ENCODE measurements at regions not wholly inside any gene's neighbourhood (a gene's known extent, or its start where the extent isn't known, plus 50 kb on each side); places are given as distances from the start of the nearest gene placed in this dataset.

DNA sequence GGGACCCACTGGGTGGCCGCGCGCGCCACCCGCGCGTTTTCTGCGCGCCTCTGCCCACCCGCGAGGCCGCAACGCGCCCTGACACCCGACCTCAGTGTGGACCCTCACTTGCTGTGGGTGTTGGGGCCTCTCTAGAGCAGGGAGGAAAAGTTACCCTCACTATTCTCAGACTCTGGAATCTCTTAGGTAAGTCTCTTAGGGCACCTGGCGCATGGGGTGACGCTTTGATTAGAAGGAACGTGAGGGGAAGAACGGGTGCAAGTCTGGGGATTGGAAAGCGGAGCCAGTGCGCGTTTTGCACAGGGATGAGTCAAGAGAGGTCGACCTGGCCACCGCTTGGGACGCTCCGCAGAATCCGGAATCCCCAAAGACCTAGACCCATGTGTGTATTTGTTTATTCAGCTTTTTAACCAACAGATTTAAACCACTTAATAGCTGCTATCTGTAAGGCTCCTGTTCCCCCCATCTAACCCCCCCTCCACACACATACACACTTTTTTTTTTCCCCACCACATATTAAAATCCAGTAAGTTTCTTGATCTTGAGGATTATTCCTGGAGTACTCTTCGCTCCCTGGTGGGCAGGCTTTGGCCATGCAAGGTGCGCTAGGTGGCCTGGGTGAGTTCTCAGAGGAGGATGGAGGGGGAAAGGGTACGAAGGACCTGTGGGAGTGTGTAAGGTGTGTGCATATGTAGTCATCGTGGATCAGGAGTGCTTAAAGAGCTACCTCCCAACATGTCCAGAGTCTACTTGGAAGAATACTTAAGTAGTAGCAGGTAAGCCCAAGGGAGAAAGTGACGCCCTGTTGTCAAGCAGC, 169.1 kb upstream of the PPP1R3A start:
- ATAC-seq (ENCODE audit: insufficient number of reproducible peaks, low FRiP score, low read depth) (no peak), DNase-seq (ENCODE audit: low spot score) (no peak)
- Histone ChIP-seq H3K27me3 (replicated peaks; ENCODE audit: insufficient read depth) (no peaks in the 10 kb centered on the region), H3K4me1 (ENCODE audit: control insufficient read depth in 1 of 2, low read depth in 2 of 2) (peaks cover 4 to 36% of the 10 kb centered on the region in 2 donors), H3K27ac (peak overlapping the region; percentile 34 to 56), H3K9me3 (no peaks in the 10 kb centered on the region), H3K4me3 (peak overlapping the region; percentile 79), H3K36me3 (no peaks in the 10 kb centered on the region)
- TF ChIP-seq, protein P1, sequence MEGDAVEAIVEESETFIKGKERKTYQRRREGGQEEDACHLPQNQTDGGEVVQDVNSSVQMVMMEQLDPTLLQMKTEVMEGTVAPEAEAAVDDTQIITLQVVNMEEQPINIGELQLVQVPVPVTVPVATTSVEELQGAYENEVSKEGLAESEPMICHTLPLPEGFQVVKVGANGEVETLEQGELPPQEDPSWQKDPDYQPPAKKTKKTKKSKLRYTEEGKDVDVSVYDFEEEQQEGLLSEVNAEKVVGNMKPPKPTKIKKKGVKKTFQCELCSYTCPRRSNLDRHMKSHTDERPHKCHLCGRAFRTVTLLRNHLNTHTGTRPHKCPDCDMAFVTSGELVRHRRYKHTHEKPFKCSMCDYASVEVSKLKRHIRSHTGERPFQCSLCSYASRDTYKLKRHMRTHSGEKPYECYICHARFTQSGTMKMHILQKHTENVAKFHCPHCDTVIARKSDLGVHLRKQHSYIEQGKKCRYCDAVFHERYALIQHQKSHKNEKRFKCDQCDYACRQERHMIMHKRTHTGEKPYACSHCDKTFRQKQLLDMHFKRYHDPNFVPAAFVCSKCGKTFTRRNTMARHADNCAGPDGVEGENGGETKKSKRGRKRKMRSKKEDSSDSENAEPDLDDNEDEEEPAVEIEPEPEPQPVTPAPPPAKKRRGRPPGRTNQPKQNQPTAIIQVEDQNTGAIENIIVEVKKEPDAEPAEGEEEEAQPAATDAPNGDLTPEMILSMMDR (IDR thresholded peaks at IDR 0.05): no peak

DNA sequence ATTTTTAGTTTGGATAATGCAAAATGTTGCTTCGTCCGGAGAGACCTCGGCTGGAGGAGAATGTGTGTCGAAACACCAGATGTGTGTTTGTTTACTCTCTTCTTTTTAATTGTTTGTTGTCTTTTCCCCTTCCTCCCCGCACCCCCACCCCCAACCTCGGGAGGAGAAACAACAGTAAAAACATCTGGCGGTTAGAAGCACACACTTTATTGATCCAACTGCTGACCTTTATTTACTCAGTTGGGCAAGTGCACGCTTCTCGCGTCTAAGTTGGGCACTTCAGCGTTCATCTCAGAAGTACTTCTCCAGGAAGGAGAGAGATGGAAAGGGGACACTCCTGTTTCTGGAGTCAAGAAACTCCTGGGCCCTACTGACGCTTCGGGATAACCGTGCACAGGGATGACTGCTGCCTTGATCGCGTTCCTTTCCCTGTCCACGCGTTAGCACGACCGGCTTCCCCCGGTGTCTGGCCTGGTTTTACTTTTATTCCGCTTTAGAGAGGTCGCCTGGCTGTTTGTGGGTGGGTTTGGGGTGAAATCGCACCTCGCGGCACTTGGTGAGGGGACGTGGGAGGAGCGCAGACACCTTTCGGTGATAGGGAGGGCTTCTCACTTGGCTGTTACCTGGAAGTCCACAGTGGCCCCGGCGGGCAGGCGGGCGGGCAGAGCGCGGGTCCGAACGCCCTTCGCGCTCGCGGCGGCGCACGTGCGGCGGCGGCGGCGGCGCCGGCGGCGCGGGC, 168.3 kb upstream of the PPP1R3A start:
- Histone ChIP-seq H3K9me3 (no peaks in the 10 kb centered on the region), H3K27ac (peak overlapping the region; percentile 95 to 96), H3K36me3 (no peaks in the 10 kb centered on the region), H3K4me3 (peak overlapping the region; percentile 79), H3K4me1 (ENCODE audit: control insufficient read depth in 1 of 2, low read depth in 2 of 2) (peaks cover 4 to 33% of the 10 kb centered on the region in 2 donors), H3K27me3 (replicated peaks; ENCODE audit: insufficient read depth) (no peaks in the 10 kb centered on the region)
- no peak for ATAC-seq (ENCODE audit: insufficient number of reproducible peaks, low FRiP score, low read depth)
- DNase-seq (ENCODE audit: low spot score): no peak
- TF ChIP-seq, protein P1 (IDR thresholded peaks at IDR 0.05): no peak

DNA sequence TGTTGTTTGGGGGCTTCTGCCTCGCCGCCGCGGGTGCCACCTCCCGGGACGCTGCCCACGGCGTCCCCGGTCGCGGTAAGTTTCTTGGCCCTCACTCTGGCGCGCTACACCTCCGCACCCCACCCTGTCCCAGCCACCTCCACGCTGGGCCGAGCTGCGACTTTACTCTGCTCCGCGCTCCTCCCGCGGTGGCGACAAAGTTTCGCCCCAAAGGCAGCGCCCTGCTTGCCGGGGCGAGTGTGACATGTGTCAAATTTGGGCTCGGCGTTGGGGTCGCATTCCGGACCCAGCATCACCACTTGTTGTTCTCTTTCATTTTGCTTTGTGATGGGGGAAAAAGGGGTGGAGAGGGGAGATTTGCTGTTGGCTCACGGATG, 167.7 kb upstream of the PPP1R3A start:
- Histone ChIP-seq H3K27ac (peak overlapping the region; percentile 95 to 96), H3K36me3 (no peaks in the 10 kb centered on the region), H3K9me3 (no peaks in the 10 kb centered on the region), H3K4me1 (ENCODE audit: control insufficient read depth in 1 of 2, low read depth in 2 of 2) (peaks cover 4 to 33% of the 10 kb centered on the region in 2 donors), H3K4me3 (peak overlapping the region; percentile 79), H3K27me3 (replicated peaks; ENCODE audit: insufficient read depth) (no peaks in the 10 kb centered on the region)
- DNase-seq (ENCODE audit: low spot score) (no peak), ATAC-seq (ENCODE audit: insufficient number of reproducible peaks, low FRiP score, low read depth) (no peak)
- TF ChIP-seq, protein P1 (IDR thresholded peaks at IDR 0.05): no peak

DNA sequence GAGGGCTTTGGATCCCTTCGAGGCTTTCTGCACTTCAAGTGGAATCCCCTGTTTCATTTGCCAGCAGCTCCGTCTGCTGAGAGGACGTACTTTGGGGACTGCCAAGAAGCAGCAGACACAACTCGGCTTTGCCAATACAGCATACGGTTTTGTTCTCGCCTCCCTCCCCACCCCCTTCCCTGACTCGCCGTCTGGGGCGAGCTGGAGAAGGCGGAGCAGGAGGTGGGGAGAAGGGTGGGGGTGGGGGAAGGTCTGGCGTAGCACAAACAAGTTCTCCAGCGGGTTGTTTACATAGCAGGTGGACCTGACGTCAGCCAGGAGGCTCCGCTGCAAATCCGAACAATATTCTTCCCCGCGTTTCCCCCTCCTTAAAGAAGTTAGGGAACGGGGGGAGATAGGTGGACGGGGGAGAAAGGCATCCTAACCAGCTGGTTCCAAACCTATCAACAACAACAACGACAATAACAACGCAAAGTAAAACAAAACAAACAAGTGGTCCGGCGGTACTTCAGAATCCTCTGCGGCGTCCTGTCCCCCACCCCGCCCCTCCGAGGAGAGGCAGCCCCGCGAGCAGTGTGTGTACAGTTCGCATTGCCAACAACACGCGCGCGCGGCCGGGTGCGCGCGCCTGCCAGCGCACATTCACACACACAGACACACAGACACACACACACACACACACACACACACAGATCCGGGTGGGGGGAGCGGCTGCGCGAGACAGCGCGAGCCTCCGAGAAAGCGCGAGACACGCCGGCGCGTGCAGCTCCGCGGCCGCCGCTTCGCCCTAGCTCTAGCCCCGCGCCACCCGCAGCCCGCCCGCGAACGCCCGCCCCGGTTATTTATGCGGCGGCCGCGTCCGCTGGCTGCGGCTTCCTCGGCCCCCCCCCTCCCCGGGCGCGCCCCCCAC, 167.0 kb upstream of the PPP1R3A start:
- peaks cover 4 to 32% of the 10 kb centered on the region in 2 donors for H3K4me1 ChIP-seq (ENCODE audit: control insufficient read depth in 1 of 2, low read depth in 2 of 2)
- no peaks in the 10 kb centered on the region for H3K9me3 ChIP-seq
- TF ChIP-seq, protein P1 (IDR thresholded peaks at IDR 0.05): no peak
- no peaks in the 10 kb centered on the region for H3K27me3 ChIP-seq (replicated peaks; ENCODE audit: insufficient read depth)
- ATAC-seq (ENCODE audit: insufficient number of reproducible peaks, low FRiP score, low read depth) (peak; percentile 63), DNase-seq (ENCODE audit: low spot score) (peak; percentile 61)
- no peaks in the 10 kb centered on the region for H3K36me3 ChIP-seq
- H3K27ac ChIP-seq: peak overlapping the region; percentile 95 to 96
- peak overlapping the region; percentile 79 for H3K4me3 ChIP-seq

DNA sequence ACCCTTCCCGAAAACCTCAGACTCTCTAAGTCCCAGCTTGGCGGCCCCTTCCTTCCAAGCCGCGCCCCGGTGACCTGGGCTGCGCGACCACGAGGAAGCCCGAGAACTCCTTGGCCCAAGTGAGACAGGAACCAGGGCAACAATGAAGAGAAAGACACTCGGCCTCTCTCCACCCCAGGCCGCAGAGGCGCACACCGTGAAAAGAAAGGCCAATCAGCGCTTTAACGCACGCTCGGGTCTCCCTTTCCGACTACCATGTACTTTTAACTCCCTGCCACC, 166.4 kb upstream of the PPP1R3A start:
- no peak for ATAC-seq (ENCODE audit: insufficient number of reproducible peaks, low FRiP score, low read depth)
- TF ChIP-seq, protein P1 (IDR thresholded peaks at IDR 0.05): no peak
- DNase-seq (ENCODE audit: low spot score): no peak
- peak overlapping the region; percentile 95 to 96 for H3K27ac ChIP-seq
- no peaks in the 10 kb centered on the region for H3K36me3 ChIP-seq
- peak overlapping the region; percentile 79 for H3K4me3 ChIP-seq
- no peaks in the 10 kb centered on the region for H3K9me3 ChIP-seq
- peaks cover 4 to 27% of the 10 kb centered on the region in 2 donors for H3K4me1 ChIP-seq (ENCODE audit: control insufficient read depth in 1 of 2, low read depth in 2 of 2)
- no peaks in the 10 kb centered on the region for H3K27me3 ChIP-seq (replicated peaks; ENCODE audit: insufficient read depth)
